Stimulated activated CD4-positive, alpha-beta T cell treated with anti-CD3 and anti-CD28 coated beads, TNF-alpha, amount 100 ng/mL, for 48 hours (primary cell): ENCODE measurements at regions not wholly inside any gene's neighbourhood (a gene's known extent, or its start where the extent isn't known, plus 50 kb on each side); places are given as distances from the start of the nearest gene placed in this dataset.
"Not testable (repeated sequence)": the region's sequence is repeated elsewhere in the genome, so short reads cannot be mapped to it uniquely, and the experiment has no call there.

Experiments used
- DNase-seq, 3 donors: peaks; one replicate each; pipeline ENCODE4 v3.0.0-alpha.2; 2020; ENCODE audit warnings: low read depth in 3 of 3

DNA sequence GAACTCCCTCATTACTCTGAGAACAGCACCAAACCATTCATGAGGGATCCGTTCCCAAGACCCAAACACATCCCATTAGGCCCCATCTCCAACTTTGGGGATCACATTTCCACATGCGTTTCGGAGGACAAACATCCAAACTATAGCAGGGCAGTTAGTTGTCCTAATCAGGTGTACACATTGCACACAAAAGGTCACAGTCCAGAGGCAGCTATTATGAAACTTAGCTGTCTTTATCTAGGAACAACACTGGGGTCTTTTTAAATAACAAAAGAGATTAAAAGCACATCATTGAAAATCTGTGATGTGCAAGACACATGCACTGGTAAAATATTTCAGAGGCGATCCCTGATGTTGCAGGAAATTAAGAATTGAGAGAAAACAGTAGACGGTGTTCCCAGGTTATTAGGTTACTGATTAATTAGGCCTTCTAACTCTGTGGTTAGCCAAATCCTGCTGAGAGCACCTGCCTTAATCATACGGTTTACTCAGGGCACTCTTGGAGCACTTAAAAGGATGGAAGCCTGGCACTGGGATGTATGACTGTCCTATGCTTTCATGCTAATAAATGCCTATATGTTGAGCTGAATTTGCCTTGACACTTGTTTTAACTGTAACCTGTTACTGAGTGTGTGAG, 1574.5 kb upstream of the WWC1 start:
- DNase-seq = no peak

GRCh38 chr5:166719991-166720390, 1571.5 kb upstream of the WWC1 start:
- DNase-seq = no peak

DNA sequence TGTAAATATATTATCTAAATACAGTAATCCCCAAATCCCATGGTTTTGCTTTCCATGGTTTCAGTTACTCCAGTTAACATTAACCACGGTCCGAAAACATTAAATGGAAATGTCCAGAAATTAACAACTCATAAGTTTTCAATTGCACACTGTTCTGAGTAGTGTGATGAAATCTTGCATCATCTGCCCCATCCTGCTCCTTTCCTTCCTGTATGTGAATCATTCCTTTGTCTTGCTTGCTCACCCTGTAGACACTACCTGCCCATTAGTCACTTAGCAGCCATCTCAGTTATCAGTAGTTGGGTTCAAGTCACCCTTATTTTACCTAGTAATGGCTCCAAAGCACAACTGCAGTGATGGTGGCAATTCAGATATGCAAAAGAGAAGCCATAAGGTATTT, 1568.5 kb upstream of the WWC1 start:
- DNase-seq = no peak

- DNase-seq = no peak
These were observed 1567.2 kb upstream of the WWC1 start for GRCh38 chr5:166724284-166724683.

DNA sequence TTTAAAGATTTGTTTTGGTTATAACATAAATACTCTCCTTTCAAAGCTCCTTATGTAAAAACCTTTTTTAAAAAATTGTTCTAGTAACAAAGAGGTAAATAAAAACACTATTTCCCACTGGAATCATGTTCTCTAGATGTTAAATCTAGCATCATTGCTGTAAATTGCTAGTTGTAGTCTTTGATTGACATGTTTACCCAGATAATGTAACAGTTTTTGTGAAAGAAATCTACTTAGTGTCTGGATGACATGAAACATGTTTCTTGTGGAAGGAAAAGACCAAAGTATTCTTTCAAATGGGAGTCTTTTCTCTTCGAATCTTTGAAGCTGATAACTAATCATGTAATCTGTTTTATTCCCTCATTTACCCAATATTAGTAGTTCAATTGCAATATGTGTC, 1565.9 kb upstream of the WWC1 start:
- DNase-seq = no peak

- DNase-seq = no peak
These were observed 1565.0 kb upstream of the WWC1 start for GRCh38 chr5:166726406-166726805.

DNA sequence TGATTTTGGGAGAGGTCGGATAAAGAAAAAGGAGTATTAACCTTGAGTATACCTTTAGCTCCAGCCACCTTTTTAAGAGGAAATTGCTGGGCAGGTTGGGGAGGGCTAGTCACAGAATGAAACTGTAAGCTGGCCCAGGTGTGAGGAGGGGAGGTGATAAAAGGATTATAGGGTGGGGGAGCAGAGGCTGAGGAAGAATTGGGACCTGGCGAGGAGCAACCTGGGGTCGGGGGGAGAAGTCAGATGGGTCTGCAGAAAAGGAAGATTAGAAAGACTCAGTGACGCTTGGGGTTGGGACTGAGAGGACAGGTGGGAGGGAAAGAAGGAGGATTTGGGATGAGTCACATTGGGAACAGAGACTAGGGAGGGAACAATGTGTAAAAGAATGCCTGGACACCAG, 1548.5 kb upstream of the WWC1 start:
- not testable (repeated sequence) for DNase-seq

- no peak for DNase-seq
These were observed 1544.9 kb upstream of the WWC1 start for GRCh38 chr5:166746506-166746905.

GRCh38 chr5:166750376-166750775, 1541.1 kb upstream of the WWC1 start:
- DNase-seq = no peak

DNA sequence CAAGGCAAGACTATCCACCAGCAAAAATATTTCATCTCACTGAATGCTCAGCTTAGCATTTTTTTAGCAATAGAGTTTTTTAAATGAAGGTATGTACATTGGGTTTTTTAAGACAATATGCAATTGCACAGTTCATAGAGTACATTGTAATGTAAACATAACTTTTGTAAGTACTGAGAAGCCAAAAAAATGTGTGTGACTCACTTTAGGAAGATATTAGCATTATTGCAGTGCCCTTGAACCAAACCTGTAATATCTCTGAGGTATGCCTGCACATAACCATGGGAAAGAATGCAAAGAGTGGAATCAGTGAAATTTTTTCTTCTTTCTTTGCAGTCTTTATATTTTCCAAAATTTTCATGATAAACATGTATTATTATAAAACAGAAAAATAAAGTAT, 1533.3 kb upstream of the WWC1 start:
- no peak for DNase-seq

- no peak for DNase-seq
These were observed 1523.6 kb upstream of the WWC1 start for GRCh38 chr5:166767858-166768257.

- no peak for DNase-seq
These were observed 1522.9 kb upstream of the WWC1 start for GRCh38 chr5:166768536-166768935.

DNA sequence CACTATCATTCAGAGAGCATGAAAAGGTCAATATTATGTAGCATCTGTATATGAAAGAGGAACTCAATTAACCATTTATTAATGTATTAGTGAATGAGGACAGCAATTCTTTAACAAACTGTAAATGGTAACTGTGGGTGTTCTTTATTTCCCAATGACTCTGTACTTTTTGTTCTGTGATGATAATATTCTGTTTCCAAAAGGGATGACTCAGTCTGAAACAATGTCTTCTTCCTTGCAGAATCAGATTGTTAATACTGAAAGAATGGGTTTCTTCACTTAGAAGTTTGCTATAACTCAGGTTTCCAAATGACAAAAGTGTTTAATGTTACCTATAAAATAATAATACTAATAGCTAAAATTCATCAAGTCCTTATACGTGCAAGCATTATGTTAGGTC, 1518.7 kb upstream of the WWC1 start:
- DNase-seq = no peak

- DNase-seq = no peak
These were observed 1509.7 kb upstream of the WWC1 start for GRCh38 chr5:166781737-166782136.

DNA sequence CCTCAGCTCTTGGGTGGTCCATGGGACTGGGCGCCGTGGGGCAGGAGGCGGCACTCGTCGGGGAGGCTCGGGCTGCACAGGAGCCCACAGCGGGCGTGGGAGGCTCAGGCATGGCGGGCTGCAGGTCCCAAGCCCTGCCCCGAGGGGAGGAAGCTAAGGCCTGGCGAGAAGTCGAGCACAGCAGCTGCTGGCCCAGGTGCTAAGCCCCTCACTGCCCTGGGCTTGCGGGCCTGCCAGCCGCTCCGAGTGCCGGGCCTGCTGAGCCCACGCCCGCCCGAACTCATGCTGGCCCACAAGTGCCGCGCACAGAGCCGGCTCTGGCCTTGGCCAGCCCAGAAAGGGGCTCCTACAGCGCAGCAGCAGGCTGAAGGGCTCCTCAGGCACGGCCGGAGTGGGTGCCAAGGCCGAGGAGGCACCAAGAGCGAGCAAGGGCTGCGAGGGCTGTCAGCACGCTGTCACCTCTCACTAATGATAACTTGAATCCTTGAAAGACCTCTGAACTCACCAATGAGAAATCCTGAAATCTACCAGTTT, 1506.8 kb upstream of the WWC1 start:
- no peak for DNase-seq

- no peak for DNase-seq
These were observed 1505.3 kb upstream of the WWC1 start for GRCh38 chr5:166786178-166786577.

DNA sequence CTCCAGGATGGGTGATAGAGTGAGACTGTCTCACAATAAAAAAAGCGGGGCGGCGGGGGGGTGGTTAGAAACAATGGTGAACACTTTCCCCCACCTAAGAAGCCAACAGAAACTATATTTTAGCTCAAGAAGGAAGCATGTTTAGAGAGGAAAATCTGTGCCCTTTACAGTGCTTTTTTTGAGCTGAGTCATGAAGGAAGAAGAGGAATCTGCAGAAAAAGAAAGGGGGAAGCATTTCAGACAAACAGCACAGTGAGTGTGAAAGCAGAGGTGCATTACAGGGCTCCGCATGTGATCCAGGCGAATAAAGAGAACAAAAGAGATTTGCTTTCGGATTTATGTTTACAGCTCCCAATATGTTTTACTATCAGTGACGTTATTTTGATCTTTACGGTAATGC, 1504.6 kb upstream of the WWC1 start:
- no peak for DNase-seq

DNA sequence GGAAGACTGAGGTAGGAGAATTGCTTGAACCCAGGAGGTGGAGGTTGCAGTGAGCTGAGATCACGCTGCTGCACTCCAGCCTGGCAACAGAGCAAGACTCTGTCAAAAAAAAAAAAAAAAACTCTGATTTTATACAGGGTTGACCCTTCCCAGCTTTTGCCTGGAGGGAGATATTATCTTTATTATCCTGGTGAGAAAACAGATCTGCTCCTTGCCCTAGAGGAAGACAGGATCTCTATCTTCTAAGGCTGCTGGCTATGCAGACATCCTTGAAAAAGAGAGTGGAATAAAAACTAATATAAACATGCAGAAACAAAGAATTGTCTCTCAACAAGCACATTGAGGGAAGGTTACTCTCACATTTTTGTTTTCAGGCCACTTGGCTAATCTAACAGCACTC, 1503.4 kb upstream of the WWC1 start:
- DNase-seq = no peak

- no peak for DNase-seq
These were observed 1495.7 kb upstream of the WWC1 start for GRCh38 chr5:166795756-166796155.

GRCh38 chr5:166803058-166803457, 1488.4 kb upstream of the WWC1 start:
- DNase-seq = no peak

DNA sequence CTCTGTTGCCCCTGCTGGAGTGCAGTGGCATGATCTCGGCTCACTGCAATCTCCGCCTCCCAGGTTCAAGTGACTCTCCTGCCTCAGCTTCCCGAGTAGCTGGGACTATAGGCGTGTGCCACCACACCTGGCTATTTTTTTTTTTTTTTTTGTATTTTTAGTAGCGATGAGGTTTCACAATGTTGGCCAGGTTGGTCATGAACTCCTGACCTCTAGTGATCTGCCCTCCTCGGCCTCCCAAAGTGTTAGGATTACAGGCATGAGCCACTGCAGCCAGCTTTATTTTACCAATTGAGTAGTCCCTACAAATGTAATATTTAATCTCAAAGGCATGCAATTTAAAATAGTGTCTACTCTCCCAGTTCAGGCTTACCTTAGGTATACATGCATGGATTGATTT, 1487.2 kb upstream of the WWC1 start:
- not testable (repeated sequence) for DNase-seq

- DNase-seq = not testable (repeated sequence)
These were observed 1486.8 kb upstream of the WWC1 start for GRCh38 chr5:166804693-166805092.

- not testable (repeated sequence) for DNase-seq
These were observed 1481.3 kb upstream of the WWC1 start for GRCh38 chr5:166810093-166810658.

DNA sequence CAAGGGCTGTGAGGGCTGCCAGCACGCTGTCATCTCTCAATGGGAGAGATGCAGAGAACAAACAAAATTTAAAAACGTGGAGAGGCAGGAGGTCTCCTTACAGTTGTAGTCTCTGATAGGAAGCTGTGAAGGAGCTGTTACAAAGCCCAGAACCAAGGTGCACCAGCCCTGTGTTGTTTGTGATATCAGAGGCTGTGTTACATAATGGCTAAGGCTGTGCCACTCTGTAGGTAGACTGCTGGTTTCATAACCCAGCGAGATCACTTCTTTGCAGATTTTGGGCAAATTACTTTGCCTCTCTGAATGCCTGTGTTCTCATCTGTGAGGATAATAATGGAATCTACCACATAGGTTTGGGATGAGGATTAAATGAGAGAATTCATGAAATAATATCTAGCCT, 1480.7 kb upstream of the WWC1 start:
- DNase-seq = no peak
